GM23248 (cell line): ENCODE measurements at regions not wholly inside any gene's neighbourhood (a gene's known extent, or its start where the extent isn't known, plus 50 kb on each side); places are given as distances from the start of the nearest gene placed in this dataset.

ENCODE experiments used
- DNase-seq: peaks from one replicate; pipeline ENCODE4 v3.0.0-alpha.2; 2015
- H2AFZ ChIP-seq: fragments of 200-600 bp; sonication (generic); 2 replicates; pipeline ENCODE4 v1.6.1; 2016; ENCODE audit warnings: antibody characterized with exemption
- H3F3A ChIP-seq: fragments of 200-600 bp; sonication (generic); 2 replicates; pipeline ENCODE4 v1.6.1; 2016; ENCODE audit warnings: mild to moderate bottlenecking, antibody characterized with exemption, mixed run types; ENCODE audit not compliant: insufficient read depth
- H3K27ac ChIP-seq: fragments of 200-600 bp; sonication (generic); 2 replicates; pipeline ENCODE4 v1.5.1; 2016; ENCODE audit warnings: mild to moderate bottlenecking
- H3K27me3 ChIP-seq: fragments of 200-600 bp; sonication (generic); replicated peaks from 2 replicates; pipeline ENCODE4 v1.6.1; 2016; ENCODE audit warnings: mild to moderate bottlenecking; ENCODE audit not compliant: insufficient read depth
- H3K36me3 ChIP-seq: fragments of 200-600 bp; sonication (generic); 2 replicates; pipeline ENCODE4 v1.6.1; 2016; ENCODE audit warnings: low read depth, mild to moderate bottlenecking
- H3K4me1 ChIP-seq: fragments of 200-600 bp; sonication (generic); 2 replicates; pipeline ENCODE4 v1.6.1; 2016; ENCODE audit warnings: mild to moderate bottlenecking; ENCODE audit not compliant: insufficient read depth
- H3K4me2 ChIP-seq: fragments of 200-600 bp; sonication (generic); one replicate; pipeline ENCODE4 v1.6.1; 2016; ENCODE audit warnings: mild to moderate bottlenecking; ENCODE audit not compliant: unreplicated experiment
- H3K4me3 ChIP-seq: fragments of 200-600 bp; sonication (generic); 2 replicates; pipeline ENCODE4 v1.5.1; 2016; ENCODE audit warnings: mild to moderate bottlenecking
- H3K79me2 ChIP-seq: fragments of 200-600 bp; sonication (generic); 2 replicates; pipeline ENCODE4 v1.6.1; 2016; ENCODE audit warnings: mild to moderate bottlenecking; ENCODE audit not compliant: insufficient read depth
- H3K9ac ChIP-seq: fragments of 200-600 bp; sonication (generic); 2 replicates; pipeline ENCODE4 v1.6.1; 2016; ENCODE audit warnings: mild to moderate bottlenecking
- H3K9me2 ChIP-seq: fragments of 200-600 bp; sonication (generic); 2 replicates; pipeline ENCODE4 v1.6.1; 2016; ENCODE audit warnings: mixed run types, mild to moderate bottlenecking, moderate library complexity; ENCODE audit not compliant: insufficient read depth
- H3K9me3 ChIP-seq: fragments of 200-600 bp; sonication (generic); one replicate; pipeline ENCODE4 v1.6.1; 2017; ENCODE audit warnings: low read depth
- H4K20me1 ChIP-seq: fragments of 200-600 bp; sonication (generic); 2 replicates; pipeline ENCODE4 v1.6.0; 2016; ENCODE audit not compliant: insufficient read depth
- EZH2 ChIP-seq: fragments of 200-600 bp; sonication (generic); IDR thresholded peaks from 2 replicates; pipeline ENCODE4 v1.6.1; 2018; ENCODE audit warnings: antibody characterized with exemption, mild to moderate bottlenecking; ENCODE audit not compliant: insufficient read depth, poor library complexity, severe bottlenecking
- EZH2phosphoT487 ChIP-seq: fragments of 200-600 bp; sonication (generic); IDR thresholded peaks from 2 replicates; pipeline ENCODE4 v1.6.1; 2018; ENCODE audit warnings: antibody characterized with exemption, moderate library complexity, mild to moderate bottlenecking, low read depth; ENCODE audit not compliant: insufficient read depth
- WGBS, 2 experiments: methylation state at CpG; one replicate each; pipeline ENCODE4 v1.1.6; 2015 to 2017; ENCODE audit warnings: low lambda C conversion rate in 2 of 2, low coverage in 1 of 2; ENCODE audit errors: missing lambda C conversion rate in 2 of 2; 5-methylcytosine and 5-hydroxymethylcytosine counted together
- in situ Hi-C: fragments of 300-500 bp; cut with MboI; formaldehyde crosslinking; loops from 2 replicates; pipeline ENCODE4 v1.15.0; 2020

DNA sequence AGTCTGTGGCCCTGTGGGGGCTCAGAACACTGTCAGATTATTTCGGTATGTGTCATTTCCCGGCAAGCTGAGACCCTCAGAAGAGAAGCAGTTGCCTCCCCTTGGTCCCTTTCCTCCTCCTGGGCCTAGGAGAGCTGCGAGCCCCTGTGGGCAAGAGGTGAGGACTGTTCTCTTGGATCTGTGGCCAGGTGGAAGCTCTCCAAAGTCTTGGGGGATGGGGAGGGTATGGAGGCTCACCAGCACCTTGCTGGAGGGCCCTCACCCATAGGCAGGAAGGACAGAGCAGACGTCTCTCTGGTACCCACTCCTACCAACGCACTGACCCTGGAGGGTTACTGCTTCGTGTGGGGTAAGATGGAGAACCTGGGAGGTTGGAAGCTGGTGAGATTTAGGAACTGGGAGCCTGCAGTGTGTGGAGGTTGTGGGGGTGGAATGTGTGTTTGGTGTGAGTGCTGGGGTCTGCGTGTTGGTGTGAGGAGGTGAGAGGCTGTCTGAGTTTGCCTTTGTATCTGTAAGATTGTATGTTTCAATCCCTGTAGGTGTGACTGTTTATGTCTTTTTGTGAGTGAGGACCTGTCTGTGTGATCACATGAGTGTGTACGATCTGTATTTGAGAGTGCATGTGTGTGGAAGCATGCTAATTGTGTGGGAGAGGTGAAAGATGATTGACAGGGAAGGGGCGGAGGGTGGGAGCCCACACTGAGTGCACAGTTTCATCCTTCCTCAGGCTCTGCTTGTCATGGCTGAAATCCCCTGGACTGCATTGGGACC is 52.4 kb upstream of the PSD2 start:
- H3F3A ChIP-seq, result 0 out of 2 replicates have a peak, but pooled peaks cover 15% of the 10 kb centered on the region
- in situ Hi-C loops, result no loop called here
- no peaks in the 10 kb centered on the region for H4K20me1 ChIP-seq
- H3K79me2 ChIP-seq, result no peaks in the 10 kb centered on the region
- 78 to 85% methylated on average over 9 of the region's 9 CpGs for WGBS, 2 experiments
- H3K27me3 ChIP-seq, result no peaks in the 10 kb centered on the region
- no peak overlapping the region for H3K9ac ChIP-seq
- peaks cover 26% of the 10 kb centered on the region for H3K4me1 ChIP-seq
- H3K36me3 ChIP-seq, result no peaks in the 10 kb centered on the region
- TF ChIP-seq EZH2, result no peak
- TF ChIP-seq EZH2phosphoT487, result no peak
- no peak overlapping the region for H3K4me3 ChIP-seq
- no peak overlapping the region for H3K27ac ChIP-seq
- H2AFZ ChIP-seq, result no peak overlapping the region
- DNase-seq, result no peak
- no peaks in the 10 kb centered on the region for H3K9me3 ChIP-seq
- H3K9me2 ChIP-seq, result no peaks in the 10 kb centered on the region
- no peak overlapping the region for H3K4me2 ChIP-seq

DNA sequence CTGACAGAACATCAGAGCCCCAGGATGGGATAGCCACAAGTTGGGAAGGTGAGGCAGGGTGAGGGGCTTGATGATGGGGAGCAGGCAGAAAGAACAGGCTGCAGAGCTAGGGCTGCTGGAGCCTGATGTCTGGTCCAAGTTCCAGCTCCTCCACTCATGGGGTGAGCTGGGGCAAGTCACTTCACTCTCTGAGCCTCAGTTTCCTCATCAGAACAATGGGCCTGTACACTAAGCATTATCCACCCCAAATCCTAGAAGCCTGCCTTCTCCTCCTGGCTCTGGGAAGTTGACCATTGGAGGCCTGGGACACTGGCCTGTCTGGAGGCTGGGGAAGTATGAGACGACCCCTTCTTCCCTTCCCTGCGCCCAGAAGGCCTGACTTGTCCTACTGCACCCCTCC is 51.8 kb upstream of the PSD2 start:
- Histone ChIP-seq H3K9me2 (no peaks in the 10 kb centered on the region), H3K4me3 (no peak overlapping the region), H2AFZ (no peak overlapping the region), H3K4me2 (no peak overlapping the region), H3K36me3 (no peaks in the 10 kb centered on the region), H3K27ac (no peak overlapping the region), H4K20me1 (no peaks in the 10 kb centered on the region), H3K27me3 (no peaks in the 10 kb centered on the region), H3F3A (0 out of 2 replicates have a peak, but pooled peaks cover 16% of the 10 kb centered on the region), H3K79me2 (no peaks in the 10 kb centered on the region), H3K9me3 (no peaks in the 10 kb centered on the region), H3K4me1 (peaks cover 26% of the 10 kb centered on the region), H3K9ac (no peak overlapping the region)
- WGBS, 2 experiments, result 88 to 93% methylated on average over 2 of the region's 2 CpGs
- in situ Hi-C loops, result no loop called here
- DNase-seq, result no peak
- TF ChIP-seq EZH2phosphoT487, result no peak
- no peak for TF ChIP-seq EZH2

DNA sequence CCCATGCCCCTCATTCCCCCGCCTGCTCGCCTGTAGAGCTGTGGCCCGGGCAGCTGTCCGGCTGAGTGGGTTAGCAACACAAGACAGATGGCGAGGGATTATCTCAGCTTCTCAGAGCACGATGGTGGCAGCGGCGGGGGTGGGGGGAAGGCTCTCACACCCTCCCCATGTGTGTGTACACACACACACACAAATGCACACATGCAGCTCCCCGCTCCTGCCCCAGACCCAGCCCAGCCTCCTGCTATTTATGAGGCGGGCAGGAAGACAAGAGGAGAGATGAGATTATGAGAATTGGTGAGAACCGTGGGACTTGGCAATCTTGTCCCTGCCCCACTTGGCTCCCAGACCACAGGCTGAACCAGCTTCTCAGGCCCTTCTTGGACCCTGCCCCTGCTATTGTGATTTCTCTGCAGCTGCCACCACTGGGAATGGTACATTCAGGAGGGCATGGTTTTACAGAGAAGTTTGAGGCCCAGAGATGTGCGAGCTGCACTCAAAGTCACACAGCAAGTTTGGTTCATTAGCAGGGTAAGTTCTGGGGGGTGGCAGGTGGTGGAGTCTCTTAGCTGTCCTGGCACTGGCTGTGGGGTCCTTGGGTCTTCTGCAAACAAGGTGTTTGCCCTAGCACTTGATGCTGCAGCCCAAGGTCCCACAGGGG is 51.0 kb upstream of the PSD2 start:
- peaks cover 26% of the 10 kb centered on the region for H3K4me1 ChIP-seq
- peak overlapping the region; percentile 40; the same call in 1 of the 2 replicates for H3K9ac ChIP-seq
- TF ChIP-seq EZH2 (no peak), EZH2phosphoT487 (no peak)
- H2AFZ ChIP-seq, result no peak overlapping the region
- H3K36me3 ChIP-seq, result no peaks in the 10 kb centered on the region
- WGBS, 2 experiments, result 64 to 73% methylated on average over 10 to 12 of the region's 12 CpGs
- H3K9me2 ChIP-seq, result no peaks in the 10 kb centered on the region
- in situ Hi-C loops, result no loop called here
- no peak overlapping the region for H3K4me3 ChIP-seq
- peak overlapping the region; percentile 85 for H3K27ac ChIP-seq
- no peaks in the 10 kb centered on the region for H4K20me1 ChIP-seq
- DNase-seq, result no peak
- peak overlapping the region; percentile 47 for H3K4me2 ChIP-seq
- no peaks in the 10 kb centered on the region for H3K9me3 ChIP-seq
- H3F3A ChIP-seq, result 0 out of 2 replicates have a peak, but pooled peaks cover 24% of the 10 kb centered on the region
- H3K79me2 ChIP-seq, result no peaks in the 10 kb centered on the region
- H3K27me3 ChIP-seq, result no peaks in the 10 kb centered on the region

DNA sequence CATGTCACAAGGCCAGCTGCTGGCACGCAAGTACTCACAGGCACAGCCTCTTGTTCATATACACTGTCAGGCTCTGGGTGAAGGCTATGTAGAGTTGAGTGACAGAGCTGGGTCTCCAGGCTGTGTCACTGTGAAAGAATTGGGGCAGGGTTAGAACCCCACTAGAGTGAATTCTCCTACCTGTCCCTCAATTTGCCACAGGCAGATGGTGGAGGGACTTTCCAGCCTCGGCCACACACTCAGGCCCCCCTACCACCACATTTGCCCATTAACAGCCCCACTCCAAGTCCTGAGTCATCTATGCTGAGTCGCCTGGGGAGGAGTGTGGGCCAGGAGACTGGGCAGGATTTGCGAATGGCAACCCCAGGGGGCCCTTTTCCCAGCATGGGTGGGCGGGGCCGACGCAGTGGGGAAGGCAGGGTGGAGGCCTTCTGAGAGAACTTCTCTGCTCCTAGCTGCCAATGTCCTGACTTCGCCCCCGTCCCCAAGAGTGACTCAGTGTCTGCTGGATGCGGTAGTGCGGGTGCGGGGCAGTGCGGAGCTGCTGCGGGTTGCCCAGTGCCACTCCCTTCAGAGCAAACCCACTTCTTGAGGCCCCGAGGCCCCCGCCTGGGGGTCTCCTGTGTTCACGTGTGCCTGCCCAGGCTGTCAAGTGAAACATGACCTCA is 50.3 kb upstream of the PSD2 start:
- Histone ChIP-seq H3F3A (0 out of 2 replicates have a peak, but pooled peaks cover 25% of the 10 kb centered on the region), H2AFZ (peak overlapping the region; percentile 73), H3K9me2 (no peaks in the 10 kb centered on the region)

More for the DNA sequence above, 50.3 kb upstream of the PSD2 start:
- no peaks in the 10 kb centered on the region for H3K79me2 ChIP-seq
- WGBS, 2 experiments, result 8 to 13% methylated on average over 14 to 17 of the region's 17 CpGs
- peak overlapping the region; percentile 85 for H3K27ac ChIP-seq
- TF ChIP-seq EZH2, result no peak
- no peak for TF ChIP-seq EZH2phosphoT487
- no peaks in the 10 kb centered on the region for H3K27me3 ChIP-seq
- H3K9me3 ChIP-seq, result no peaks in the 10 kb centered on the region
- H3K4me3 ChIP-seq, result peak overlapping the region; percentile 68
- H3K9ac ChIP-seq, result peak overlapping the region; percentile 85
- in situ Hi-C loops, result no loop called here
- no peaks in the 10 kb centered on the region for H4K20me1 ChIP-seq
- peak; percentile 96 for DNase-seq
- H3K36me3 ChIP-seq, result no peaks in the 10 kb centered on the region
- peaks cover 26% of the 10 kb centered on the region for H3K4me1 ChIP-seq
- H3K4me2 ChIP-seq, result peak overlapping the region; percentile 87
